ENCODE measurements at regions not wholly inside any gene's neighbourhood (a gene's known extent, or its start where the extent isn't known, plus 50 kb on each side); places are given as distances from the start of the nearest gene placed in this dataset.
A peak's percentile ranks its signal among the peaks of the same experiment; 100 is the strongest.

GRCh38 chr3:46130631-46131310, 77.3 kb downstream of the CCR1 start:
- H3K27me3 ChIP-seq (ENCODE audit: control insufficient read depth, insufficient read depth, low read length) = no peaks in the 10 kb centered on the region
- no peaks in the 10 kb centered on the region for H3K36me3 ChIP-seq (ENCODE audit: control insufficient read depth, insufficient read depth, low read length)
- H3K4me3 ChIP-seq (ENCODE audit: low read length) = no peak overlapping the region
- no peaks in the 10 kb centered on the region for H3K4me1 ChIP-seq (ENCODE audit: control insufficient read depth, insufficient read depth, low read length)
- peak; percentile 64 for DNase-seq
- H3K27ac ChIP-seq (ENCODE audit: low read length) = peak overlapping the region; percentile 38
- 64% methylated on average over 4 of the region's 7 CpGs for WGBS (ENCODE audit: insufficient coverage)
- H3K9me3 ChIP-seq (replicated peaks; ENCODE audit: control insufficient read depth, low read depth, low read length) = no peaks in the 10 kb centered on the region

- H3K9me3 ChIP-seq (replicated peaks; ENCODE audit: control insufficient read depth, low read depth, low read length) = no peaks in the 10 kb centered on the region
- no peaks in the 10 kb centered on the region for H3K27me3 ChIP-seq (ENCODE audit: control insufficient read depth, insufficient read depth, low read length)
- no peaks in the 10 kb centered on the region for H3K4me1 ChIP-seq (ENCODE audit: control insufficient read depth, insufficient read depth, low read length)
- H3K36me3 ChIP-seq (ENCODE audit: control insufficient read depth, insufficient read depth, low read length) = no peaks in the 10 kb centered on the region
- no peak overlapping the region for H3K4me3 ChIP-seq (ENCODE audit: low read length)
- H3K27ac ChIP-seq (ENCODE audit: low read length) = no peak overlapping the region
- WGBS (ENCODE audit: insufficient coverage) = 85% methylated on average over 3 of the region's 3 CpGs
- DNase-seq = no peak
Measured at GRCh38 chr3:46129588-46130272, 78.4 kb downstream of the CCR1 start.

- Histone ChIP-seq H3K27ac (ENCODE audit: low read length) (no peak overlapping the region), H3K27me3 (ENCODE audit: control insufficient read depth, insufficient read depth, low read length) (no peaks in the 10 kb centered on the region), H3K9me3 (replicated peaks; ENCODE audit: control insufficient read depth, low read depth, low read length) (no peaks in the 10 kb centered on the region), H3K4me1 (ENCODE audit: control insufficient read depth, insufficient read depth, low read length) (no peaks in the 10 kb centered on the region), H3K36me3 (ENCODE audit: control insufficient read depth, insufficient read depth, low read length) (no peaks in the 10 kb centered on the region), H3K4me3 (ENCODE audit: low read length) (no peak overlapping the region)
- no CpG with 5 or more reads among the region's 1 CpG for WGBS (ENCODE audit: insufficient coverage)
- DNase-seq = no peak
Measured at GRCh38 chr3:46127503-46127902, 80.6 kb downstream of the CCR1 start.

GRCh38 chr3:46124216-46125177, 83.6 kb downstream of the CCR1 start:
- 79% methylated on average over 5 of the region's 6 CpGs for WGBS (ENCODE audit: insufficient coverage)
- H3K4me1 ChIP-seq (ENCODE audit: control insufficient read depth, insufficient read depth, low read length) = no peaks in the 10 kb centered on the region
- no peaks in the 10 kb centered on the region for H3K36me3 ChIP-seq (ENCODE audit: control insufficient read depth, insufficient read depth, low read length)
- H3K27ac ChIP-seq (ENCODE audit: low read length) = no peak overlapping the region
- no peak overlapping the region for H3K4me3 ChIP-seq (ENCODE audit: low read length)
- H3K9me3 ChIP-seq (replicated peaks; ENCODE audit: control insufficient read depth, low read depth, low read length) = no peaks in the 10 kb centered on the region
- peak; percentile 44 for DNase-seq
- H3K27me3 ChIP-seq (ENCODE audit: control insufficient read depth, insufficient read depth, low read length) = no peaks in the 10 kb centered on the region

- Histone ChIP-seq H3K27me3 (ENCODE audit: control insufficient read depth, insufficient read depth, low read length) (no peaks in the 10 kb centered on the region), H3K4me1 (ENCODE audit: control insufficient read depth, insufficient read depth, low read length) (no peaks in the 10 kb centered on the region), H3K36me3 (ENCODE audit: control insufficient read depth, insufficient read depth, low read length) (no peaks in the 10 kb centered on the region), H3K9me3 (replicated peaks; ENCODE audit: control insufficient read depth, low read depth, low read length) (no peaks in the 10 kb centered on the region), H3K27ac (ENCODE audit: low read length) (no peak overlapping the region), H3K4me3 (ENCODE audit: low read length) (no peak overlapping the region)
- no peak for DNase-seq
- 90% methylated on average over 2 of the region's 3 CpGs for WGBS (ENCODE audit: insufficient coverage)
Measured at GRCh38 chr3:46123646-46124045, 84.5 kb downstream of the CCR1 start.

GRCh38 chr3:46122091-46122490, 86.0 kb downstream of the CCR1 start:
- H3K4me3 ChIP-seq (ENCODE audit: low read length) = no peak overlapping the region
- no peak overlapping the region for H3K27ac ChIP-seq (ENCODE audit: low read length)
- no peaks in the 10 kb centered on the region for H3K36me3 ChIP-seq (ENCODE audit: control insufficient read depth, insufficient read depth, low read length)
- no peaks in the 10 kb centered on the region for H3K27me3 ChIP-seq (ENCODE audit: control insufficient read depth, insufficient read depth, low read length)
- no peaks in the 10 kb centered on the region for H3K9me3 ChIP-seq (replicated peaks; ENCODE audit: control insufficient read depth, low read depth, low read length)
- no peaks in the 10 kb centered on the region for H3K4me1 ChIP-seq (ENCODE audit: control insufficient read depth, insufficient read depth, low read length)
- no CpG with 5 or more reads among the region's 2 CpGs for WGBS (ENCODE audit: insufficient coverage)
- peak; percentile 36 for DNase-seq

GRCh38 chr3:46120983-46121382, 87.1 kb downstream of the CCR1 start:
- WGBS (ENCODE audit: insufficient coverage) = 43% methylated on average over 1 of the region's 1 CpG
- H3K36me3 ChIP-seq (ENCODE audit: control insufficient read depth, insufficient read depth, low read length) = no peaks in the 10 kb centered on the region
- no peak for DNase-seq

GRCh38 chr3:46119709-46120498, 88.2 kb downstream of the CCR1 start:
- no peak overlapping the region for H3K4me3 ChIP-seq (ENCODE audit: low read length)
- 31% methylated on average over 2 of the region's 4 CpGs for WGBS (ENCODE audit: insufficient coverage)
- no peaks in the 10 kb centered on the region for H3K27me3 ChIP-seq (ENCODE audit: control insufficient read depth, insufficient read depth, low read length)
- no peak for DNase-seq
- H3K27ac ChIP-seq (ENCODE audit: low read length) = no peak overlapping the region
- H3K4me1 ChIP-seq (ENCODE audit: control insufficient read depth, insufficient read depth, low read length) = no peaks in the 10 kb centered on the region
- H3K9me3 ChIP-seq (replicated peaks; ENCODE audit: control insufficient read depth, low read depth, low read length) = no peaks in the 10 kb centered on the region
- no peaks in the 10 kb centered on the region for H3K36me3 ChIP-seq (ENCODE audit: control insufficient read depth, insufficient read depth, low read length)

More at GRCh38 chr3:46120983-46121382, 87.1 kb downstream of the CCR1 start:
- Histone ChIP-seq H3K27me3 (ENCODE audit: control insufficient read depth, insufficient read depth, low read length) (no peaks in the 10 kb centered on the region), H3K27ac (ENCODE audit: low read length) (no peak overlapping the region), H3K9me3 (replicated peaks; ENCODE audit: control insufficient read depth, low read depth, low read length) (no peaks in the 10 kb centered on the region), H3K4me3 (ENCODE audit: low read length) (no peak overlapping the region), H3K4me1 (ENCODE audit: control insufficient read depth, insufficient read depth, low read length) (no peaks in the 10 kb centered on the region)

GRCh38 chr3:46119253-46119652, 88.9 kb downstream of the CCR1 start:
- no peak overlapping the region for H3K27ac ChIP-seq (ENCODE audit: low read length)

More at GRCh38 chr3:46119253-46119652, 88.9 kb downstream of the CCR1 start:
- DNase-seq = no peak
- Histone ChIP-seq H3K9me3 (replicated peaks; ENCODE audit: control insufficient read depth, low read depth, low read length) (no peaks in the 10 kb centered on the region), H3K4me3 (ENCODE audit: low read length) (no peak overlapping the region), H3K27me3 (ENCODE audit: control insufficient read depth, insufficient read depth, low read length) (no peaks in the 10 kb centered on the region), H3K36me3 (ENCODE audit: control insufficient read depth, insufficient read depth, low read length) (no peaks in the 10 kb centered on the region), H3K4me1 (ENCODE audit: control insufficient read depth, insufficient read depth, low read length) (no peaks in the 10 kb centered on the region)
- WGBS (ENCODE audit: insufficient coverage) = no CpG with 5 or more reads among the region's 3 CpGs
